Mammary epithelial cell (primary cell): ENCODE measurements at regions not wholly inside any gene's neighbourhood (a gene's known extent, or its start where the extent isn't known, plus 50 kb on each side); places are given as distances from the start of the nearest gene placed in this dataset.

Experiments
- CTCF ChIP-seq, 2 donors: IDR thresholded peaks in 1 of 2; conservative IDR thresholded peaks in 1 of 2; 2 replicates each; pipeline ENCODE4 v1.5.1; 2011 to 2012; ENCODE audit warnings: inconsistent platforms in 2 of 2, low read length in 2 of 2, mild to moderate bottlenecking in 2 of 2, control low read depth in 1 of 2, low read depth in 1 of 2; ENCODE audit not compliant: insufficient read depth in 1 of 2; ENCODE audit errors: extremely low read depth in 1 of 2
- EZH2 ChIP-seq: IDR thresholded peaks from 2 replicates; pipeline ENCODE4 v1.6.1; 2012; ENCODE audit warnings: low read length, inconsistent platforms, borderline replicate concordance

GRCh38 chr1:81114191-81114590, 686.5 kb upstream of the ADGRL2 start:
- no peak for TF ChIP-seq CTCF (conservative IDR thresholded peaks at IDR 0.05 in 1 of 2, IDR thresholded peaks at IDR 0.05 in 1 of 2; ENCODE audit: extremely low read depth in 1 of 2, insufficient read depth in 1 of 2, low read depth in 1 of 2, low read length in 2 of 2)
- no peak for TF ChIP-seq EZH2
